ENCODE measurements at regions not wholly inside any gene's neighbourhood (a gene's known extent, or its start where the extent isn't known, plus 50 kb on each side); places are given as distances from the start of the nearest gene placed in this dataset.
"Not testable (repeated sequence)": the region's sequence is repeated elsewhere in the genome, so short reads cannot be mapped to it uniquely, and the experiment has no call there.

DNA sequence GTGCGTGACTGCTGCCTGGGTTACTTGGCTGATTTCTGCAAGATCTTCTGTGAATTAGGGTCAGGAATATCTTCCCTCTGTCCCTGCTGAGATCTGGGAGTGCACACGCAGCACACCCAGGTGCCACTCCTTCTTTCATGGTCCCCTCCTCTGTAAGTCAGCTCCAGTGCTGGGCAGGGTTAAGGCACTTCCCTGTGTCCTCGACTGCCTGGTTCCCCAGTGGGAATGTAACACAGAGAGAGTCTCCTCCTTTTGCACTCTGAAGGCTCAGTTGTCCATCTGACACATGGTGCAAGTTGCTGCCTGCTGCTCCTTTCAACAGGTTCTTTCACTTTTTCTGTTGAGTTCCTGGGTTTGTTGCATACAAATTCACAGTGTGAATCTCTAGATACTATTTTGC, 421.2 kb upstream of the NDN start:
- intact Hi-C loops (cut with micrococcal nuclease), result not testable (repeated sequence)

DNA sequence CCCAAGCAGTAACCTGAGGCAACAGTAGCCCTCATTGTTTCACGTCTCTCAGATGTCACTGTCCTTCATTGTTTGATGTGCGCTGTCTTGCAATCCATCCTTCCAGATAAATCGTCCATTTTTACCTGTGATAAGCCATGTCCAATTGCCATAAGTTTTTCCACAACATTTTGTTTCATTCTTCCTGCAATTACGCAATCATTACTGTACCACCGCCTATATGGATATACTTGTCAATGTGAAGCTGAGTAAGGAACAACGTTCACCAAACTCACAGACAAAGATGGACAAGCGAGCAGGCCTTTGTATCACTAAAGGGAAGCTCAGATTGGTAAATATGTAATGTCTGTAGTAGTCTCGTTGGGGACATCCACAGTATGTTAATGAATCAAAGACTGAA, 452.5 kb upstream of the NDN start:
- H3K27ac Mint-ChIP-seq; H3K36me3 ChIP-seq (ENCODE audit: control insufficient read depth, insufficient read depth, low read length); H3K4me1 ChIP-seq (ENCODE audit: control insufficient read depth, insufficient read depth, low read length); H3K4me1 Mint-ChIP-seq; H3K9me3 Mint-ChIP-seq; H3K36me3 Mint-ChIP-seq; DNase-seq; H3K9me3 ChIP-seq (ENCODE audit: control insufficient read depth, insufficient read depth, low read length); H3K27ac ChIP-seq (ENCODE audit: low read length); H3K4me3 ChIP-seq (ENCODE audit: low read length); H3K27me3 ChIP-seq (ENCODE audit: control insufficient read depth, insufficient read depth, low read length); ATAC-seq; H3K4me3 Mint-ChIP-seq; H3K27me3 Mint-ChIP-seq (ENCODE audit: low read depth in 2 of 2); intact Hi-C loops (cut with micrococcal nuclease): not testable (repeated sequence)
- WGBS (ENCODE audit: insufficient coverage), result 82% methylated on average over 6 of the region's 8 CpGs

More for the DNA sequence above, 421.2 kb upstream of the NDN start:
- H3K27me3 Mint-ChIP-seq (ENCODE audit: low read depth in 2 of 2); H3K4me1 Mint-ChIP-seq; ATAC-seq; H3K27ac Mint-ChIP-seq; H3K4me3 Mint-ChIP-seq; H3K27me3 ChIP-seq (ENCODE audit: control insufficient read depth, insufficient read depth, low read length); DNase-seq; H3K36me3 ChIP-seq (ENCODE audit: control insufficient read depth, insufficient read depth, low read length); H3K4me3 ChIP-seq (ENCODE audit: low read length); H3K4me1 ChIP-seq (ENCODE audit: control insufficient read depth, insufficient read depth, low read length); H3K9me3 ChIP-seq (ENCODE audit: control insufficient read depth, insufficient read depth, low read length); H3K27ac ChIP-seq (ENCODE audit: low read length); H3K36me3 Mint-ChIP-seq: not testable (repeated sequence)
- H3K9me3 Mint-ChIP-seq, result peaks cover 8 to 12% of the 10 kb centered on the region in 2 donors
- 75% methylated on average over 3 of the region's 3 CpGs for WGBS (ENCODE audit: insufficient coverage)

DNA sequence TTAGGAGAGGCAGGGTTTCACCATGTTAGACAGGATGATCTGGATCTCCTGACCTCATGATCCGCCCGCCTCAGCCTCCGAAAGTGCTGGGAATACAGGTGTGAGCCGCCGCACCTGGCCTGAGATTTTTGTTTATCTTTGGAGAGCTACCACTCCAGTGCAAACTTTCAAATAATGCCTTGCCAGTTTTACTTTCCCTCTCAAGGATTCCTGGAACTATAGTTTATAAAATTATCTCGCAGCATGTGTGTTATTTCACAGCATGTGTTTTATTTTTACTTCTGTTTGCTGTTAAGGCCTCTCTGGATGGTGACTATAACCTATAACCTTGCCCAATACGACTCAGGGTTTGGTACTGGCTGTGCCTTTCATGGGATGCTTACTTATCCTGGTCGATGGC, 458.0 kb upstream of the NDN start:
- ATAC-seq; DNase-seq; H3K4me3 Mint-ChIP-seq; H3K27ac ChIP-seq (ENCODE audit: low read length); H3K27ac Mint-ChIP-seq; H3K4me1 Mint-ChIP-seq; H3K27me3 ChIP-seq (ENCODE audit: control insufficient read depth, insufficient read depth, low read length); H3K36me3 ChIP-seq (ENCODE audit: control insufficient read depth, insufficient read depth, low read length); H3K4me1 ChIP-seq (ENCODE audit: control insufficient read depth, insufficient read depth, low read length); H3K36me3 Mint-ChIP-seq; H3K9me3 ChIP-seq (ENCODE audit: control insufficient read depth, insufficient read depth, low read length); H3K27me3 Mint-ChIP-seq (ENCODE audit: low read depth in 2 of 2); intact Hi-C loops (cut with micrococcal nuclease); H3K4me3 ChIP-seq (ENCODE audit: low read length): not testable (repeated sequence)
- WGBS (ENCODE audit: insufficient coverage), result 82% methylated on average over 8 of the region's 8 CpGs
- H3K9me3 Mint-ChIP-seq, result peaks cover 12% of the 10 kb centered on the region in 2 donors

DNA sequence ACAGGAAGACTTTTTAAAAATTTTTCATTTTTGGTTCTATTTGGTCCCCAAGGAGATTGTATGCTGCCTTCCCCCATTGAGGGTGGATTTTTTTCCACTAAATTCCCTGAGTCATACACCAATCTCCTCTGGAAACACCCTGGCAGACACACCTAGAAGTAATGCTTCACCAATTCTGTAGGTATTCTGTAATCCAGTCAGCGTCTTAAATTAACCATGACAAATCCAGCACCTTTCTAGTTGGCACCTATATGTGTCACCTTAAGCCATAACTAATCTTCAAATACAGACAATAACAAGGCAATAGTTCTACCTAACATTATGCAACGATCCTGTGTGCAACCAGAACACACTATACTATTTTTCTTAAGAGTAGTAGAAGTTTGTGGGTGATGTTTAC, 459.1 kb upstream of the NDN start:
- H3K27me3 ChIP-seq (ENCODE audit: control insufficient read depth, insufficient read depth, low read length), result no peaks in the 10 kb centered on the region
- H3K4me1 Mint-ChIP-seq, result no peaks in the 10 kb centered on the region

DNA sequence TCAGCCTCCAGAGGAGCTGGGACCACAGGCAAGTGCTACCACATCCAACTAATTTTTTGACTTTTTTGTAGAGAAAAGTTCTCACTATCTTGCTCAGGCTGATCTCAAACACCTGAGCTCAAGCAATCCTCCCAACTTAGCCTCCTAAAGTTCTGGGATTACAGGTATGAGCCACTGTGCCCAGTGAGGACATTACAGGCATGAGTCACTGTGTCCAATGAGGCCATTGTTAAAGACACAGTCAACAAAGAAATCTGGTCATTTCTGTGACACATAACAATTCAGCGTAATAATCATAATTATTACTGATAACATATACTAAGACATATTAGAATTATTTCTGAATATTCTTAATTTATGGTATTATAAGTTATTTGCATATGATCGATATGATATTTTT, 463.4 kb upstream of the NDN start:
- H3K4me3 ChIP-seq (ENCODE audit: low read length), result no peak overlapping the region
- no peaks in the 10 kb centered on the region for H3K27me3 ChIP-seq (ENCODE audit: control insufficient read depth, insufficient read depth, low read length)
- H3K9me3 Mint-ChIP-seq, result peaks cover 13 to 15% of the 10 kb centered on the region in 2 donors
- intact Hi-C loops (cut with micrococcal nuclease), result no loop called here
- no peaks in the 10 kb centered on the region for H3K4me1 ChIP-seq (ENCODE audit: control insufficient read depth, insufficient read depth, low read length)
- TF ChIP-seq, protein P1, sequence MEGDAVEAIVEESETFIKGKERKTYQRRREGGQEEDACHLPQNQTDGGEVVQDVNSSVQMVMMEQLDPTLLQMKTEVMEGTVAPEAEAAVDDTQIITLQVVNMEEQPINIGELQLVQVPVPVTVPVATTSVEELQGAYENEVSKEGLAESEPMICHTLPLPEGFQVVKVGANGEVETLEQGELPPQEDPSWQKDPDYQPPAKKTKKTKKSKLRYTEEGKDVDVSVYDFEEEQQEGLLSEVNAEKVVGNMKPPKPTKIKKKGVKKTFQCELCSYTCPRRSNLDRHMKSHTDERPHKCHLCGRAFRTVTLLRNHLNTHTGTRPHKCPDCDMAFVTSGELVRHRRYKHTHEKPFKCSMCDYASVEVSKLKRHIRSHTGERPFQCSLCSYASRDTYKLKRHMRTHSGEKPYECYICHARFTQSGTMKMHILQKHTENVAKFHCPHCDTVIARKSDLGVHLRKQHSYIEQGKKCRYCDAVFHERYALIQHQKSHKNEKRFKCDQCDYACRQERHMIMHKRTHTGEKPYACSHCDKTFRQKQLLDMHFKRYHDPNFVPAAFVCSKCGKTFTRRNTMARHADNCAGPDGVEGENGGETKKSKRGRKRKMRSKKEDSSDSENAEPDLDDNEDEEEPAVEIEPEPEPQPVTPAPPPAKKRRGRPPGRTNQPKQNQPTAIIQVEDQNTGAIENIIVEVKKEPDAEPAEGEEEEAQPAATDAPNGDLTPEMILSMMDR (IDR thresholded peaks at IDR 0.05), result no peak
- no peak for DNase-seq
- H3K27ac ChIP-seq (ENCODE audit: low read length), result no peak overlapping the region
- 83% methylated on average over 1 of the region's 2 CpGs for WGBS (ENCODE audit: insufficient coverage)
- H3K4me1 Mint-ChIP-seq, result no peaks in the 10 kb centered on the region
- no peaks in the 10 kb centered on the region for H3K36me3 ChIP-seq (ENCODE audit: control insufficient read depth, insufficient read depth, low read length)
- no peaks in the 10 kb centered on the region for H3K9me3 ChIP-seq (ENCODE audit: control insufficient read depth, insufficient read depth, low read length)
- no peak for ATAC-seq
- no peak overlapping the region for H3K4me3 Mint-ChIP-seq
- no peak overlapping the region for H3K27ac Mint-ChIP-seq
- peaks cover 9% of the 10 kb centered on the region for H3K36me3 Mint-ChIP-seq
- no peaks in the 10 kb centered on the region for H3K27me3 Mint-ChIP-seq (ENCODE audit: low read depth in 2 of 2)

More for the DNA sequence above, 459.1 kb upstream of the NDN start:
- Mint-ChIP-seq H3K9me3 (peaks cover 10 to 12% of the 10 kb centered on the region in 2 donors), H3K4me3 (no peak overlapping the region), H3K36me3 (no peaks in the 10 kb centered on the region), H3K27ac (no peak overlapping the region), H3K27me3 (ENCODE audit: low read depth in 2 of 2) (no peaks in the 10 kb centered on the region)
- no peak for DNase-seq
- no peak overlapping the region for H3K27ac ChIP-seq (ENCODE audit: low read length)
- intact Hi-C loops (cut with micrococcal nuclease), result no loop called here
- no peak overlapping the region for H3K4me3 ChIP-seq (ENCODE audit: low read length)
- no peaks in the 10 kb centered on the region for H3K4me1 ChIP-seq (ENCODE audit: control insufficient read depth, insufficient read depth, low read length)
- H3K9me3 ChIP-seq (ENCODE audit: control insufficient read depth, insufficient read depth, low read length), result no peaks in the 10 kb centered on the region
- TF ChIP-seq, protein P1 (IDR thresholded peaks at IDR 0.05), result no peak
- ATAC-seq, result no peak
- WGBS (ENCODE audit: insufficient coverage), result 82% methylated on average over 1 of the region's 2 CpGs
- H3K36me3 ChIP-seq (ENCODE audit: control insufficient read depth, insufficient read depth, low read length), result no peaks in the 10 kb centered on the region

DNA sequence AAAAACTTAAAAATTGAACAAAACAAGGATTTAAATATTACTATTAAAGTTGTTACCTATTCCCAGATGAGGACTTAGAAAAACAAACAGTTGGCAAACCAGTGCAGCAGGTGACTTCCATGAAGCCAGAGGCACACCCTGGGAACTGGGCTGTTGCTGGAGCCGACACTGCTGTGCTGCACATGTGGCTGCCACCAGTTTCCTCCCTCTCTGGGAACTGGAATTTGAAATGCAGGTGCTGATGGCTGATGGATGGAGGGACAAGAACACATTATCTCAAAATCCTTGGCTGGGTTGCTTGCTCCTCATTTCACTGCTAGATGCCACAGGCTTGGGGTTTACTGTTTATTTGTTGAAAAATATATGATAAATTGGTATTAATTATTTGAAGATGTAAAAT, 471.2 kb upstream of the NDN start:
- H3K27ac ChIP-seq (ENCODE audit: low read length); DNase-seq; H3K4me3 Mint-ChIP-seq; H3K9me3 ChIP-seq (ENCODE audit: control insufficient read depth, insufficient read depth, low read length); H3K27me3 ChIP-seq (ENCODE audit: control insufficient read depth, insufficient read depth, low read length); ATAC-seq; intact Hi-C loops (cut with micrococcal nuclease); H3K4me3 ChIP-seq (ENCODE audit: low read length); H3K27ac Mint-ChIP-seq; H3K4me1 Mint-ChIP-seq; H3K4me1 ChIP-seq (ENCODE audit: control insufficient read depth, insufficient read depth, low read length); H3K36me3 ChIP-seq (ENCODE audit: control insufficient read depth, insufficient read depth, low read length); H3K27me3 Mint-ChIP-seq (ENCODE audit: low read depth in 2 of 2): not testable (repeated sequence)
- 50% methylated on average over 1 of the region's 1 CpG for WGBS (ENCODE audit: insufficient coverage)
- H3K36me3 Mint-ChIP-seq, result peaks cover 11% of the 10 kb centered on the region
- peaks cover 7 to 12% of the 10 kb centered on the region in 2 donors for H3K9me3 Mint-ChIP-seq

DNA sequence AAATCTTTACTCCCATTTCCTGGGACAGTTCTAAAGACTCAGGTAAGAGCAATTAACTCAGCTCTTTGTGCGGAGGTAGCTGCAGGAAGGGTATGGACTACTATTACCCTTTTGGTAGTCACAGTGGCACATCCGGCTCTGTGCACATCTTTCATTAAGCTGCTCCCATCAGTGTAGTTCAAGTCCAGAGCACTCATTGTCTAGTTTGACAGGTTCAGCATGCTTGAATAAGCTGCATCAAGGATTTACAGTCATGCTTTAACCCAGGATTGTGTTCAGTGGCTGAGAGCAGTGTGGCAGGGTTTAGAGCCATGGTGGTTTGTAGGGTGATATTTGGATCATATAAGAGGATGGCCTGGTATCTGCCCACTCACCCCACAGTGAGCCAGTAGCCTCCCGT, 478.4 kb upstream of the NDN start:
- H3K4me3 Mint-ChIP-seq; H3K36me3 ChIP-seq (ENCODE audit: control insufficient read depth, insufficient read depth, low read length); H3K4me1 ChIP-seq (ENCODE audit: control insufficient read depth, insufficient read depth, low read length); H3K27me3 ChIP-seq (ENCODE audit: control insufficient read depth, insufficient read depth, low read length); H3K27me3 Mint-ChIP-seq (ENCODE audit: low read depth in 2 of 2); H3K27ac Mint-ChIP-seq; H3K36me3 Mint-ChIP-seq; DNase-seq; intact Hi-C loops (cut with micrococcal nuclease); H3K9me3 ChIP-seq (ENCODE audit: control insufficient read depth, insufficient read depth, low read length); H3K27ac ChIP-seq (ENCODE audit: low read length); ATAC-seq; H3K4me3 ChIP-seq (ENCODE audit: low read length); H3K4me1 Mint-ChIP-seq: not testable (repeated sequence)
- peaks cover 7 to 12% of the 10 kb centered on the region in 2 donors for H3K9me3 Mint-ChIP-seq
- 100% methylated on average over 3 of the region's 3 CpGs for WGBS (ENCODE audit: insufficient coverage)
